GM13976 (cell line): ENCODE measurements at regions not wholly inside any gene's neighbourhood (a gene's known extent, or its start where the extent isn't known, plus 50 kb on each side); places are given as distances from the start of the nearest gene placed in this dataset.

Source experiments
- DNase-seq: peaks from one replicate; pipeline ENCODE4 v3.0.0; 2012; ENCODE audit warnings: low spot score
- CTCF ChIP-seq: IDR thresholded peaks from 2 replicates; pipeline ENCODE4 v1.5.1; 2012; ENCODE audit warnings: borderline replicate concordance, mild to moderate bottlenecking; ENCODE audit not compliant: insufficient read depth; ENCODE audit errors: extremely low read depth, missing control alignments, control extremely low read depth
- in situ Hi-C: fragments of 300-500 bp; cut with MboI; formaldehyde crosslinking; loops from one replicate; pipeline ENCODE4 v1.12.0; 2022; ENCODE audit warnings: low sequenced_read_pairs, mixed read lengths, inconsistent platforms; ENCODE audit not compliant: unreplicated experiment

GRCh38 chr6:54722328-54722727 is 124.2 kb upstream of the FAM83B start:
- DNase-seq, result no peak
- no peak for TF ChIP-seq CTCF
- in situ Hi-C loops, result loop anchor here (25.0 kb wide), 1 partner anchor 735 kb away; no protein-coding TSS in a partner anchor

- in situ Hi-C loops, result no loop called here
- no peak for TF ChIP-seq CTCF
- DNase-seq, result no peak
Measured at GRCh38 chr6:54729716-54730115, 116.9 kb upstream of the FAM83B start.

- DNase-seq, result no peak
- no peak for TF ChIP-seq CTCF
- in situ Hi-C loops, result no loop called here
Measured at GRCh38 chr6:54730767-54731630, 115.6 kb upstream of the FAM83B start.

GRCh38 chr6:54737247-54737646 is 109.3 kb upstream of the FAM83B start:
- in situ Hi-C loops, result no loop called here
- peak; percentile 24 for DNase-seq
- peak; percentile 25 for TF ChIP-seq CTCF

DNA sequence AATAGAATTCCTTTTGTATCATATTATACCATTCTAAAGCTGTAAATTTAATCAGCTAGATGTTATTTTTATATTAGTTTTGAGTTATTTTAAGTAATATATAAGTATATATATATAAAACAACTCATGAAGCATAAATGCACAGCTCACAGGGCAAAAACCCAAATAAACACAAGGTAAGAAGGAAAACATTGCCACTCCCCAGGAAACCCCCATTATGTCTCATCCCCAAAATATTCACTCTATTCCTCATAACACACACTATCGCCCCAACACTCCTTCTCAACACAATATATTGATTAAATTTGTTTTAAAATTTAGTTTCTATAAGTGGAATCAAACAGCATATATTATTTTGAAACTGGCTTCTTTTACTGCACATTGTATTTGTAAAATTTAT is 98.6 kb upstream of the FAM83B start:
- in situ Hi-C loops, result no loop called here
- TF ChIP-seq CTCF, result no peak
- DNase-seq, result no peak

DNA sequence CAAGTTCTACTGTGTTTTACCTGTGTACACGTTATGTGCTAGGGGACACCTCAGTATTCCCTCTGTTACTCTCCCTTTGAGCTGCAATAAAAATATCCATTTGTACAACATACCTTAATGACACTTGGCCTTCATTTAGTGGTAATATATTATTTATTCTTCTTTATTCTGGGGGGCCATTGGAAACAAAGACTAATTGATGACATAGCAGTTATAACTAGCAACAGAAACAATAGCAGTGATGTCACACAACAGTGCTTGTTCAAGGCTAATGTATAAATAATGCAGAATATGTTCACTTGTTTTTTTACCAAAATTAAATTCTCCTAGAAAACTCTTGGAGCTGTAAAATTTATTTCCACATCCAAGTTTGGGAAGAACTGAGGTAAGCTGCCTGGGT is 92.2 kb upstream of the FAM83B start:
- DNase-seq, result no peak
- no peak for TF ChIP-seq CTCF
- in situ Hi-C loops, result no loop called here
